Astrocyte (in vitro differentiated cells and primary cell): ENCODE measurements at regions not wholly inside any gene's neighbourhood (a gene's known extent, or its start where the extent isn't known, plus 50 kb on each side); places are given as distances from the start of the nearest gene placed in this dataset.

Experiments
- CTCF ChIP-seq: IDR thresholded peaks from 2 replicates; pipeline ENCODE4 v1.5.1; 2011; ENCODE audit warnings: low read depth, mild to moderate bottlenecking, inconsistent platforms, low read length, moderate library complexity; ENCODE audit not compliant: insufficient read depth
- EZH2 ChIP-seq: IDR thresholded peaks from 2 replicates; pipeline ENCODE4 v1.6.1; 2012; ENCODE audit warnings: mild to moderate bottlenecking, low read length, inconsistent platforms; ENCODE audit not compliant: insufficient read depth

GRCh38 chr7:12467837-12468236 is 64.2 kb upstream of the VWDE start:
- TF ChIP-seq EZH2 (no peak), CTCF (no peak)
